Left ventricle myocardium inferior (tissue), 1 donor: ENCODE measurements at regions not wholly inside any gene's neighbourhood (a gene's known extent, or its start where the extent isn't known, plus 50 kb on each side); places are given as distances from the start of the nearest gene placed in this dataset.
A peak's percentile ranks its signal among the peaks of the same experiment; 100 is the strongest.

Experiments
- DNase-seq: peaks from one replicate; pipeline ENCODE4 v3.0.0-alpha.2; 2020
- H3K27ac ChIP-seq: fragments of 200-600 bp; replicated peaks from 2 replicates; pipeline ENCODE4 v1.8.0; 2021
- H3K27me3 ChIP-seq: fragments of 200-600 bp; 2 replicates; pipeline ENCODE4 v1.8.0; 2021; ENCODE audit warnings: low read depth
- H3K36me3 ChIP-seq: fragments of 200-600 bp; 2 replicates; pipeline ENCODE4 v1.8.0; 2021
- H3K4me1 ChIP-seq: fragments of 200-600 bp; 2 replicates; pipeline ENCODE4 v1.8.0; 2021
- H3K4me3 ChIP-seq: fragments of 200-600 bp; 2 replicates; pipeline ENCODE4 v1.8.0; 2021; ENCODE audit warnings: mild to moderate bottlenecking, moderate library complexity
- H3K9me3 ChIP-seq: fragments of 200-600 bp; replicated peaks from 2 replicates; pipeline ENCODE4 v1.8.0; 2021
- intact Hi-C: fragments of 100-400 bp; cut with micrococcal nuclease; formaldehyde crosslinking; loops from one replicate; pipeline ENCODE4 v1.11.0; 2022
- TF ChIP-seq, protein P1 (sequence below): fragments of 200-600 bp; IDR thresholded peaks from 2 replicates; pipeline ENCODE4 v1.8.0; 2021; ENCODE audit warnings: antibody characterized with exemption, mild to moderate bottlenecking, borderline replicate concordance
- donor health status: DM: no; HTN: yes; CAD: no; lungs with severe emphysema.

DNA sequence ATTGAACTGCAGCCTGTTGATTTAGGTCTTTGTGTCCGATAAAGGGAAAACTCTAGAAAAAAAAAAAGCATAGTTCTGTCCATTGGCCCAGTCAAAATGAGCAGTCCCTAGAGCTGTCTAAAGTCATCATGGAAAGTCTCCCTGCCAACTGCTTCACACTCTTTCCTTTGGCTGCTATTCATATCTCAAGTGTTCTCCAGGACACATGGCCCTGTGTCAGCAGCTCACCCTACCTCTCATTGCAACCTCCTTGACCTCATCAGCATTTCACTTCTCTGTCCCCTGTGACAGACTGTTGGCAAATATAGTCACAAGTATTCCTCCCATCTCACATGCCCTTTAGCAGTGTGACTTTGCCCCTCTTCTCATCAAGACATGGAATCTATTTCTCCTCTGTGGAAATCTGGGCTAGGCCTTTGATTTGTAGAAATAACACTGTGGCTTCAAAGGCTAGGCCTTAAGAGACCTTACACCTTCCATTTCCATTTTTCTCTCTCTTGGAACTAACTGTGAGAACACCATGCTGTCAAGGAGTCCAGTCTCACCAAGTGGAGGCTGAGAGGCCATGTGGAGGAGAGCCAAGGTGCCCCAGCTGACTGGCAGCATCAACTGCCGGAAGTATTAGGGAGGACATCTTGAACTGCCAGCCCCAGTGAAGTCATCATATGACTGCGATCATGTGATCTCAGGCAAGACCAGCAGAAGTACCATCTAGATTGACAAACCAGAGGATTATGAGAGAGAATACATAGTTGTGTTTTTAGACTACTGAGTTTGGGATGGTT is 149.4 kb upstream of the TARS1 start:
- peak overlapping the region; percentile 85 for H3K27ac ChIP-seq
- peaks cover 20% of the 10 kb centered on the region for H3K4me1 ChIP-seq
- no peak overlapping the region for H3K4me3 ChIP-seq
- H3K36me3 ChIP-seq: no peaks in the 10 kb centered on the region
- TF ChIP-seq, protein P1, sequence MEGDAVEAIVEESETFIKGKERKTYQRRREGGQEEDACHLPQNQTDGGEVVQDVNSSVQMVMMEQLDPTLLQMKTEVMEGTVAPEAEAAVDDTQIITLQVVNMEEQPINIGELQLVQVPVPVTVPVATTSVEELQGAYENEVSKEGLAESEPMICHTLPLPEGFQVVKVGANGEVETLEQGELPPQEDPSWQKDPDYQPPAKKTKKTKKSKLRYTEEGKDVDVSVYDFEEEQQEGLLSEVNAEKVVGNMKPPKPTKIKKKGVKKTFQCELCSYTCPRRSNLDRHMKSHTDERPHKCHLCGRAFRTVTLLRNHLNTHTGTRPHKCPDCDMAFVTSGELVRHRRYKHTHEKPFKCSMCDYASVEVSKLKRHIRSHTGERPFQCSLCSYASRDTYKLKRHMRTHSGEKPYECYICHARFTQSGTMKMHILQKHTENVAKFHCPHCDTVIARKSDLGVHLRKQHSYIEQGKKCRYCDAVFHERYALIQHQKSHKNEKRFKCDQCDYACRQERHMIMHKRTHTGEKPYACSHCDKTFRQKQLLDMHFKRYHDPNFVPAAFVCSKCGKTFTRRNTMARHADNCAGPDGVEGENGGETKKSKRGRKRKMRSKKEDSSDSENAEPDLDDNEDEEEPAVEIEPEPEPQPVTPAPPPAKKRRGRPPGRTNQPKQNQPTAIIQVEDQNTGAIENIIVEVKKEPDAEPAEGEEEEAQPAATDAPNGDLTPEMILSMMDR: no peak
- DNase-seq: peak; percentile 28
- H3K9me3 ChIP-seq: peaks cover 11% of the 10 kb centered on the region
- H3K27me3 ChIP-seq: no peaks in the 10 kb centered on the region
- intact Hi-C loops: no loop called here

- intact Hi-C loops: no loop called here
Measured at GRCh38 chr5:33297760-33298216, 143.0 kb upstream of the TARS1 start.

GRCh38 chr5:33299621-33300208 is 141.1 kb upstream of the TARS1 start:
- H3K27ac ChIP-seq: peak overlapping the region; percentile 62
- H3K27me3 ChIP-seq: no peaks in the 10 kb centered on the region
- intact Hi-C loops: no loop called here
- no peak for DNase-seq
- no peaks in the 10 kb centered on the region for H3K36me3 ChIP-seq
- no peak overlapping the region for H3K4me3 ChIP-seq
- H3K9me3 ChIP-seq: no peaks in the 10 kb centered on the region
- TF ChIP-seq, protein P1: peak; percentile 64
- peaks cover 16% of the 10 kb centered on the region for H3K4me1 ChIP-seq

More at GRCh38 chr5:33297760-33298216, 143.0 kb upstream of the TARS1 start:
- Histone ChIP-seq H3K4me1 (peaks cover 16% of the 10 kb centered on the region), H3K4me3 (no peak overlapping the region), H3K9me3 (no peaks in the 10 kb centered on the region), H3K27ac (no peak overlapping the region), H3K36me3 (no peaks in the 10 kb centered on the region), H3K27me3 (no peaks in the 10 kb centered on the region)
- DNase-seq: no peak
- TF ChIP-seq, protein P1: no peak

DNA sequence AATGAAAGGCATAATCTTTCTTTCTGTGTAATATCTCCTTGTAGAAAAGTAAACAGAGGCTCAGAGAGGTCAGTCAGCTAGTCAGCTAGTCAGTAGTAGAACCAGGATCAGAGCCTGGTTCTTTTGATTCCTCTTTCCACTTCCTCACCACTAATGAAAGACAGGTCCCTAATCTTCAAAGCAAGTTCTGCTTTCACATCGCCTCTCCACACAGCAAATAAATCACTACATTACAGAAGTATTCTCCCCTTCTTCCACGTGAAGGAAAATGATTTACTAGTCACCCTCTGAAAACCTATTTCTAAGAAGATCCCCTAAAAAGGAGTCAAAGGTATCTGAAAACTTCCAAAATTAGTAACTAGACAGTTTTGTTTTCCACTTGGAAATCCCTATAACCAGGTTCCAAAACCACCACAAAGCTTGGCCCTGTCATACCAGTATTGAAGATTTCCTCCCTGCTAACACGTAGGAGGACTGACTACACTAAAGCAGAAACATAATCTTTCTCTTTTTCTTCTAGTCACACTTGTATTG is 140.5 kb upstream of the TARS1 start:
- H3K4me1 ChIP-seq: peaks cover 16% of the 10 kb centered on the region
- peak overlapping the region; percentile 62 for H3K27ac ChIP-seq
- H3K4me3 ChIP-seq: no peak overlapping the region
- intact Hi-C loops: no loop called here
- DNase-seq: no peak
- TF ChIP-seq, protein P1: no peak
- H3K27me3 ChIP-seq: no peaks in the 10 kb centered on the region
- no peaks in the 10 kb centered on the region for H3K9me3 ChIP-seq
- no peaks in the 10 kb centered on the region for H3K36me3 ChIP-seq

DNA sequence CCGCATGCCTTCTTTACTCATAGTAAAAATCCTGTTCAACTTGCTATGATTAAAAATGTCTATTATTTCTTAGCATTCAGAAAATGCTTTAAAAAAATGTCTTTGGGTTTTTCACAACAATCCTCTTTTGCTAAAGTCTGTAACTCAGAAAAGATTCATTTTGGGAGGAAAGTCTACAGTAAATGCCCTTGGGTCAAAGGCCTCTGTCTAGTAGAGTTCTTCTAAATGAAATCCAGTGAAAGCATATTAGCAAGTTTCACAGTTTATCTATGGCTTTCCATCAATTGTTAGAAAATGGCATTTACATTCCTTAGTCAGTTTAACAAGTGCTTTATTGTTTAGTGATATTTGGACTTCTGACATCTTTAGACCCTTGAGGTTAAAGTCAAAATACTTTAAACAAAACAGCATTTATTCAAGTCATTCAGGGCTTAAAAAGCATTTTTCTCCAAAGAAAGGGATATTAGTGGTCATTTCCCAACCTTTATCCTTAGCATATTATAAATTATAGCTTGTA is 137.1 kb upstream of the TARS1 start:
- H3K9me3 ChIP-seq: no peaks in the 10 kb centered on the region
- intact Hi-C loops: no loop called here
- TF ChIP-seq, protein P1: no peak
- H3K27ac ChIP-seq: no peak overlapping the region
- H3K27me3 ChIP-seq: no peaks in the 10 kb centered on the region
- no peak for DNase-seq
- peaks cover 27% of the 10 kb centered on the region for H3K4me1 ChIP-seq
- H3K4me3 ChIP-seq: no peak overlapping the region
- no peaks in the 10 kb centered on the region for H3K36me3 ChIP-seq
